ENCODE measurements at regions not wholly inside any gene's neighbourhood (a gene's known extent, or its start where the extent isn't known, plus 50 kb on each side); places are given as distances from the start of the nearest gene placed in this dataset.

DNA sequence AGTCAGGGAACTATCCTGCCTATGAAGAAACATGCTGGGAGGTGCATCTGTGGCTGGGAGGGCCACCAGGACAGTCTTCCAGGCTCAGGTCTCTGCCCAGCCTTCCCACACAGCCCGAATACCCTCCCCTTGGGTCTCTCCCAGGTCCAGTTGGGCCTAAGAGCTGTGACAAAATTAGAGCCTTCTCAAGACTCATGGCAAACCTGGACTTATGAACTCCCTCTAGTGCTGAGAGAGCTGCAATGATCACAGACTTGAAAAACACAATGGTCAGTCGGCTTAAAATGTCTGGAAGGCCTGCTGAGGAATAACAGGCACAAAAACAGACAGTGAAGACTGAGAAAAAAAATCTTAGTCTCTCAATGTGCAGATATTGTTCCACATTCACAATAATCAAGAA lies 325.1 kb downstream of the BRINP2 start:
- TF ChIP-seq, protein P1, sequence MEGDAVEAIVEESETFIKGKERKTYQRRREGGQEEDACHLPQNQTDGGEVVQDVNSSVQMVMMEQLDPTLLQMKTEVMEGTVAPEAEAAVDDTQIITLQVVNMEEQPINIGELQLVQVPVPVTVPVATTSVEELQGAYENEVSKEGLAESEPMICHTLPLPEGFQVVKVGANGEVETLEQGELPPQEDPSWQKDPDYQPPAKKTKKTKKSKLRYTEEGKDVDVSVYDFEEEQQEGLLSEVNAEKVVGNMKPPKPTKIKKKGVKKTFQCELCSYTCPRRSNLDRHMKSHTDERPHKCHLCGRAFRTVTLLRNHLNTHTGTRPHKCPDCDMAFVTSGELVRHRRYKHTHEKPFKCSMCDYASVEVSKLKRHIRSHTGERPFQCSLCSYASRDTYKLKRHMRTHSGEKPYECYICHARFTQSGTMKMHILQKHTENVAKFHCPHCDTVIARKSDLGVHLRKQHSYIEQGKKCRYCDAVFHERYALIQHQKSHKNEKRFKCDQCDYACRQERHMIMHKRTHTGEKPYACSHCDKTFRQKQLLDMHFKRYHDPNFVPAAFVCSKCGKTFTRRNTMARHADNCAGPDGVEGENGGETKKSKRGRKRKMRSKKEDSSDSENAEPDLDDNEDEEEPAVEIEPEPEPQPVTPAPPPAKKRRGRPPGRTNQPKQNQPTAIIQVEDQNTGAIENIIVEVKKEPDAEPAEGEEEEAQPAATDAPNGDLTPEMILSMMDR (IDR thresholded peaks at IDR 0.05) = no peak
- no peak for TF ChIP-seq POLR2A (IDR thresholded peaks at IDR 0.05)

All from adrenal gland (tissue), 5 donors.